Inferior parietal cortex (tissue), 1 donor: ENCODE measurements at regions not wholly inside any gene's neighbourhood (a gene's known extent, or its start where the extent isn't known, plus 50 kb on each side); places are given as distances from the start of the nearest gene placed in this dataset.

Source experiments
- DNase-seq: peaks from one replicate; pipeline ENCODE4 v3.0.0-alpha.2; 2016; ENCODE audit errors: extremely low spot score

GRCh38 chr13:38606699-38607535, 80.0 kb upstream of the FREM2 start:
- DNase-seq = no peak

GRCh38 chr13:38617936-38618335, 68.9 kb upstream of the FREM2 start:
- no peak for DNase-seq

- DNase-seq = no peak
Measured at GRCh38 chr13:38618336-38618735, 68.5 kb upstream of the FREM2 start.

- no peak for DNase-seq
Measured at GRCh38 chr13:38618881-38619280, 68.0 kb upstream of the FREM2 start.

- no peak for DNase-seq
Measured at GRCh38 chr13:38620876-38621275, 66.0 kb upstream of the FREM2 start.

GRCh38 chr13:38624822-38625221, 62.1 kb upstream of the FREM2 start:
- DNase-seq = no peak

- DNase-seq = no peak
Measured at GRCh38 chr13:38628554-38628953, 58.3 kb upstream of the FREM2 start.

GRCh38 chr13:38630780-38631179, 56.1 kb upstream of the FREM2 start:
- DNase-seq = no peak

GRCh38 chr13:38635030-38635429, 51.8 kb upstream of the FREM2 start:
- DNase-seq = no peak

GRCh38 chr13:38636073-38636472, 50.8 kb upstream of the FREM2 start:
- no peak for DNase-seq

GRCh38 chr13:38636761-38637160, 50.1 kb upstream of the FREM2 start:
- no peak for DNase-seq
